ENCODE measurements at regions not wholly inside any gene's neighbourhood (a gene's known extent, or its start where the extent isn't known, plus 50 kb on each side); places are given as distances from the start of the nearest gene placed in this dataset.

- intact Hi-C loops (cut with DNase I, micrococcal nuclease): no loop called here
- ATAC-seq: no peak
Measured at GRCh38 chr4:152165146-152165545, 370.7 kb downstream of the FBXW7 start.

GRCh38 chr4:152164561-152164960, 371.3 kb downstream of the FBXW7 start:
- ATAC-seq: no peak
- Histone ChIP-seq H3K36me3 (ENCODE audit: low read depth) (no peaks in the 10 kb centered on the region), H3K4me3 (no peak overlapping the region), H3K9me3 (no peaks in the 10 kb centered on the region), H3K4me1 (ENCODE audit: low read depth) (no peaks in the 10 kb centered on the region)
- TF ChIP-seq CTCF (IDR thresholded peaks at IDR 0.05): no peak
- intact Hi-C loops (cut with DNase I, micrococcal nuclease): no loop called here
- no peak for DNase-seq

More at GRCh38 chr4:152165146-152165545, 370.7 kb downstream of the FBXW7 start:
- H3K4me1 ChIP-seq (ENCODE audit: low read depth): no peaks in the 10 kb centered on the region
- H3K4me3 ChIP-seq: no peak overlapping the region
- no peaks in the 10 kb centered on the region for H3K9me3 ChIP-seq
- no peak for DNase-seq
- no peaks in the 10 kb centered on the region for H3K36me3 ChIP-seq (ENCODE audit: low read depth)
- TF ChIP-seq CTCF (IDR thresholded peaks at IDR 0.05): no peak

GRCh38 chr4:152162331-152162697, 373.6 kb downstream of the FBXW7 start:
- intact Hi-C loops (cut with DNase I, micrococcal nuclease): no loop called here
- Histone ChIP-seq H3K9me3 (no peaks in the 10 kb centered on the region), H3K4me3 (no peak overlapping the region), H3K4me1 (ENCODE audit: low read depth) (no peaks in the 10 kb centered on the region), H3K36me3 (ENCODE audit: low read depth) (no peaks in the 10 kb centered on the region)
- no peak for TF ChIP-seq CTCF (IDR thresholded peaks at IDR 0.05)
- ATAC-seq: no peak
- no peak for DNase-seq

- Histone ChIP-seq H3K9me3 (no peaks in the 10 kb centered on the region), H3K4me3 (no peak overlapping the region), H3K36me3 (ENCODE audit: low read depth) (no peaks in the 10 kb centered on the region), H3K4me1 (ENCODE audit: low read depth) (no peaks in the 10 kb centered on the region)
- no peak for DNase-seq
- intact Hi-C loops (cut with DNase I, micrococcal nuclease): no loop called here
- no peak for ATAC-seq
- no peak for TF ChIP-seq CTCF (IDR thresholded peaks at IDR 0.05)
Measured at GRCh38 chr4:152161676-152162330, 374.1 kb downstream of the FBXW7 start.

GRCh38 chr4:152160225-152160800, 375.6 kb downstream of the FBXW7 start:
- no peak for ATAC-seq

More at GRCh38 chr4:152160225-152160800, 375.6 kb downstream of the FBXW7 start:
- DNase-seq: no peak
- H3K36me3 ChIP-seq (ENCODE audit: low read depth): no peaks in the 10 kb centered on the region
- intact Hi-C loops (cut with DNase I, micrococcal nuclease): no loop called here
- no peak overlapping the region for H3K4me3 ChIP-seq
- TF ChIP-seq CTCF (IDR thresholded peaks at IDR 0.05): no peak
- H3K4me1 ChIP-seq (ENCODE audit: low read depth): no peaks in the 10 kb centered on the region
- H3K9me3 ChIP-seq: no peaks in the 10 kb centered on the region
